ENCODE measurements at regions not wholly inside any gene's neighbourhood (a gene's known extent, or its start where the extent isn't known, plus 50 kb on each side); places are given as distances from the start of the nearest gene placed in this dataset.

DNA sequence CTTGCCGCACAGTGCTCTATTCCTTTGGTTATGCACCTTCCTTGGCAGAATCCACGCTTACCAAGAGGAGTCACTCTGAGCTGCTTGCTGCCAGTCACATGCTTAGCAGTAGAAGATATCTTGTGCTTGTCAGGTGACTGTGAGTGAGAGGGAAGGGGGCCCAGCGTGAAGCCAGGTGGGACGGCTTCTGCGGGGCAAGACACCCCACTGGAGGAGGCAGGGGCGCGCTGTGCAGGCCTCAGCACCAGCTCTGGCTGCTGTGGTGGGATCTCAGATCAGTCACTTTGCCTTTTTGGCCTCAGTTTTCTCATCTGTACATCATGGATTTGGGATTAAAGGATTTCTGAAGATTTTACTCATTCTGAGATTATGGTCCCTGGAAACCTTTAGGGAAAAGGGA is 63.9 kb upstream of the B3GAT1 start:
- H3K4me3 ChIP-seq (ENCODE audit: low read length, poor library complexity, severe bottlenecking): no peak overlapping the region
- TF ChIP-seq, protein P1, sequence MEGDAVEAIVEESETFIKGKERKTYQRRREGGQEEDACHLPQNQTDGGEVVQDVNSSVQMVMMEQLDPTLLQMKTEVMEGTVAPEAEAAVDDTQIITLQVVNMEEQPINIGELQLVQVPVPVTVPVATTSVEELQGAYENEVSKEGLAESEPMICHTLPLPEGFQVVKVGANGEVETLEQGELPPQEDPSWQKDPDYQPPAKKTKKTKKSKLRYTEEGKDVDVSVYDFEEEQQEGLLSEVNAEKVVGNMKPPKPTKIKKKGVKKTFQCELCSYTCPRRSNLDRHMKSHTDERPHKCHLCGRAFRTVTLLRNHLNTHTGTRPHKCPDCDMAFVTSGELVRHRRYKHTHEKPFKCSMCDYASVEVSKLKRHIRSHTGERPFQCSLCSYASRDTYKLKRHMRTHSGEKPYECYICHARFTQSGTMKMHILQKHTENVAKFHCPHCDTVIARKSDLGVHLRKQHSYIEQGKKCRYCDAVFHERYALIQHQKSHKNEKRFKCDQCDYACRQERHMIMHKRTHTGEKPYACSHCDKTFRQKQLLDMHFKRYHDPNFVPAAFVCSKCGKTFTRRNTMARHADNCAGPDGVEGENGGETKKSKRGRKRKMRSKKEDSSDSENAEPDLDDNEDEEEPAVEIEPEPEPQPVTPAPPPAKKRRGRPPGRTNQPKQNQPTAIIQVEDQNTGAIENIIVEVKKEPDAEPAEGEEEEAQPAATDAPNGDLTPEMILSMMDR (conservative IDR thresholded peaks at IDR 0.05; ENCODE audit: low read length): no peak
- no peak for TF ChIP-seq EZH2phosphoT487 (IDR thresholded peaks at IDR 0.05; ENCODE audit: borderline replicate concordance)
- no peak overlapping the region for H2AFZ ChIP-seq (ENCODE audit: low read length)
- no peaks in the 10 kb centered on the region for H3K27me3 ChIP-seq (ENCODE audit: insufficient read depth, low read length, poor library complexity, severe bottlenecking)
- H3K9me2 ChIP-seq (replicated peaks; ENCODE audit: low read depth, low read length): no peaks in the 10 kb centered on the region
- no peaks in the 10 kb centered on the region for H3K36me3 ChIP-seq (ENCODE audit: insufficient read depth, low read length)
- no peaks in the 10 kb centered on the region for H3F3A ChIP-seq (ENCODE audit: low read depth)
- H3K9me3 ChIP-seq (ENCODE audit: insufficient read depth, low read depth, low read length): peaks cover 60% of the 10 kb centered on the region
- no peaks in the 10 kb centered on the region for H3K4me1 ChIP-seq (ENCODE audit: insufficient read depth, low read length, poor library complexity, severe bottlenecking)
- no peak overlapping the region for H3K9ac ChIP-seq (ENCODE audit: low read depth, low read length, poor library complexity, severe bottlenecking)
- no peaks in the 10 kb centered on the region for H4K20me1 ChIP-seq (ENCODE audit: insufficient read depth, low read length, poor library complexity, severe bottlenecking)
- H3K4me2 ChIP-seq (ENCODE audit: low read depth, low read length, poor library complexity, severe bottlenecking): no peak overlapping the region
- no peaks in the 10 kb centered on the region for H3K79me2 ChIP-seq (ENCODE audit: insufficient read depth, low read length)

DNA sequence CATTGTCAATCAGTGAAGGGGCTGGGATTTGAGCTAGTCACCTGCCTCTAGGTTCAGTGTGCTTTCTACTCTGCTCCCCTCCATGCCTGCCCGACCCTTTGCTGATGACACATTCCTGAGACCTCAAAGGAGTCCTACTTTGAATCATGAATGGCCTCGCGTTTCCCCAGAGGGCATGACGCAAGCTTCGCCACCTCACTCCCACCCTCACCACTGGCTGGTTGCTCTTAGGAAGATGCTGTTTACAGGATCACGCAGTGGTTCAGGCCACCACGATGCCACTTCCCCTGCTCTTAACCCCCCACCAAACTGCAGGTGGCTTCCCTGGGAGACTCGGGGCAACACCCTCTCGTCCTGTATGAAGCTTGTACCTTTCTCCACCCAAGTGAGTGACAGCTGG is 62.9 kb upstream of the B3GAT1 start:
- H3K27me3 ChIP-seq (ENCODE audit: insufficient read depth, low read length, poor library complexity, severe bottlenecking): no peaks in the 10 kb centered on the region
- H3F3A ChIP-seq (ENCODE audit: low read depth): no peaks in the 10 kb centered on the region
- H3K4me3 ChIP-seq (ENCODE audit: low read length, poor library complexity, severe bottlenecking): no peak overlapping the region
- no peak for TF ChIP-seq EZH2phosphoT487 (IDR thresholded peaks at IDR 0.05; ENCODE audit: borderline replicate concordance)
- TF ChIP-seq, protein P1 (conservative IDR thresholded peaks at IDR 0.05; ENCODE audit: low read length): no peak
- H3K9ac ChIP-seq (ENCODE audit: low read depth, low read length, poor library complexity, severe bottlenecking): no peak overlapping the region
- no peak overlapping the region for H3K4me2 ChIP-seq (ENCODE audit: low read depth, low read length, poor library complexity, severe bottlenecking)
- H3K9me2 ChIP-seq (replicated peaks; ENCODE audit: low read depth, low read length): no peaks in the 10 kb centered on the region
- H4K20me1 ChIP-seq (ENCODE audit: insufficient read depth, low read length, poor library complexity, severe bottlenecking): no peaks in the 10 kb centered on the region
- no peaks in the 10 kb centered on the region for H3K79me2 ChIP-seq (ENCODE audit: insufficient read depth, low read length)
- peaks cover 51% of the 10 kb centered on the region for H3K9me3 ChIP-seq (ENCODE audit: insufficient read depth, low read depth, low read length)
- no peak overlapping the region for H2AFZ ChIP-seq (ENCODE audit: low read length)
- no peaks in the 10 kb centered on the region for H3K4me1 ChIP-seq (ENCODE audit: insufficient read depth, low read length, poor library complexity, severe bottlenecking)
- no peaks in the 10 kb centered on the region for H3K36me3 ChIP-seq (ENCODE audit: insufficient read depth, low read length)

DNA sequence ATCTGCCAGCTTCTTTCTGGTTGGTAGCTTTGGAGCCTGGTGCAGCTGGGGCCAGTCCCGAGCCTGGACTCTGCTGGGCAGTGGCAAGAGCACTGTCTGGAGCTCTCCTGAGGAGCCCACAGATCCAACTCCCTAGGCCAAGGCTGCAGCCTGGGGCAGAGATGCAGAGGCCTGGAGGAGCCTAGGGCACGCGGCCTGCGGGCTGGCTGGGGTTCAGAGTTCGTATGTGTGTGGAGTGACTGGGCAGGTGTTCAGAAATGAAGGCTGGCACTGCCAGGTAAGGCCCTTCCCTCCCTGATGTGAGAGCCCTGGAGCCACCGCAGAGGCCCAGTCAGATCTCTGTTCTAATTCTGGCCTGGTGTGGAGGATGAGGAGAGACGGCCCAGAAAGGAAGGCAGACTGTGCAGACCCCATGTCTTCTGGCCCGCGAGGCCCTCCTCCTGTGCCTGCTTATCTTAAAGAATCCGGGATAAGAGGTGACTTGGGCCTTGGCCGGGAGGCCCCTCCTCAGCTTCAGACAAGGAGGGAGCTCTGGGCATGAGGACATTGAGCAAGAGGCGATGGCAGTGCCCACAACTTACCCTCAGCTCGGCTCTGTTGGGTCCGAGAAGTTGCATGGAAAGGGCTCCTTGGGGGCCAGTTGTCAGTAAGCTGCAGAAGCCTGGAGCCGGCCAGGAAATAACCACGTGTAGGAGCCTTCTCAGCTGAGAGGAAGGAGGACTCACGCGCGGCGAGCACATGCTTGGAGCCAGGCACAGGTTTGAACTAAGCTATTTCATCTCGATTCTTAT is 62.2 kb upstream of the B3GAT1 start:
- no peak overlapping the region for H2AFZ ChIP-seq (ENCODE audit: low read length)
- H3F3A ChIP-seq (ENCODE audit: low read depth): no peaks in the 10 kb centered on the region
- no peaks in the 10 kb centered on the region for H3K4me1 ChIP-seq (ENCODE audit: insufficient read depth, low read length, poor library complexity, severe bottlenecking)
- TF ChIP-seq, protein P1 (conservative IDR thresholded peaks at IDR 0.05; ENCODE audit: low read length): no peak
- TF ChIP-seq EZH2phosphoT487 (IDR thresholded peaks at IDR 0.05; ENCODE audit: borderline replicate concordance): no peak
- H3K27me3 ChIP-seq (ENCODE audit: insufficient read depth, low read length, poor library complexity, severe bottlenecking): no peaks in the 10 kb centered on the region
- peaks cover 49% of the 10 kb centered on the region for H3K9me3 ChIP-seq (ENCODE audit: insufficient read depth, low read depth, low read length)
- no peaks in the 10 kb centered on the region for H4K20me1 ChIP-seq (ENCODE audit: insufficient read depth, low read length, poor library complexity, severe bottlenecking)
- no peak overlapping the region for H3K4me2 ChIP-seq (ENCODE audit: low read depth, low read length, poor library complexity, severe bottlenecking)
- H3K4me3 ChIP-seq (ENCODE audit: low read length, poor library complexity, severe bottlenecking): no peak overlapping the region
- H3K9me2 ChIP-seq (replicated peaks; ENCODE audit: low read depth, low read length): no peaks in the 10 kb centered on the region
- no peaks in the 10 kb centered on the region for H3K36me3 ChIP-seq (ENCODE audit: insufficient read depth, low read length)
- H3K79me2 ChIP-seq (ENCODE audit: insufficient read depth, low read length): no peaks in the 10 kb centered on the region
- no peak overlapping the region for H3K9ac ChIP-seq (ENCODE audit: low read depth, low read length, poor library complexity, severe bottlenecking)

Measured in Loucy (cell line).